ENCODE measurements at regions not wholly inside any gene's neighbourhood (a gene's known extent, or its start where the extent isn't known, plus 50 kb on each side); places are given as distances from the start of the nearest gene placed in this dataset.

GRCh38 chr16:5577463-5577862 lies 479.9 kb upstream of the EEF2KMT start:
- Histone ChIP-seq H3K27me3 (no peaks in the 10 kb centered on the region), H3K4me3 (no peak overlapping the region), H3K4me1 (no peaks in the 10 kb centered on the region), H3K36me3 (no peaks in the 10 kb centered on the region), H3K9me3 (no peaks in the 10 kb centered on the region), H3K27ac (no peak overlapping the region)
- TF ChIP-seq POLR2A (IDR thresholded peaks at IDR 0.05): no peak
- TF ChIP-seq CTCF (IDR thresholded peaks at IDR 0.05): no peak
- no peak for TF ChIP-seq POLR2AphosphoS5 (IDR thresholded peaks at IDR 0.05)
- TF ChIP-seq EP300 (IDR thresholded peaks at IDR 0.05): no peak
- ATAC-seq (ENCODE audit: low FRiP score in 2 of 2) (no peak), DNase-seq (no peak)
- 81 to 85% methylated on average over 5 of the region's 5 CpGs for WGBS, 2 donors

GRCh38 chr16:5575646-5576245 lies 478.2 kb upstream of the EEF2KMT start:
- 68 to 69% methylated on average over 3 of the region's 3 CpGs for WGBS, 2 donors

GRCh38 chr16:5575121-5575520 lies 477.5 kb upstream of the EEF2KMT start:
- WGBS, 2 donors: 87 to 90% methylated on average over 6 of the region's 6 CpGs
- TF ChIP-seq CTCF (IDR thresholded peaks at IDR 0.05): no peak
- no peak for TF ChIP-seq POLR2A (IDR thresholded peaks at IDR 0.05)
- TF ChIP-seq POLR2AphosphoS5 (IDR thresholded peaks at IDR 0.05): no peak
- TF ChIP-seq EP300 (IDR thresholded peaks at IDR 0.05): no peak

More at GRCh38 chr16:5575646-5576245, 478.2 kb upstream of the EEF2KMT start:
- no peak overlapping the region for H3K4me3 ChIP-seq
- no peak overlapping the region for H3K27ac ChIP-seq
- no peaks in the 10 kb centered on the region for H3K9me3 ChIP-seq
- no peak for ATAC-seq (ENCODE audit: low FRiP score in 2 of 2)
- no peaks in the 10 kb centered on the region for H3K36me3 ChIP-seq
- H3K27me3 ChIP-seq: no peaks in the 10 kb centered on the region
- TF ChIP-seq POLR2AphosphoS5 (IDR thresholded peaks at IDR 0.05) (no peak), EP300 (IDR thresholded peaks at IDR 0.05) (no peak), POLR2A (IDR thresholded peaks at IDR 0.05) (no peak), CTCF (IDR thresholded peaks at IDR 0.05) (no peak)
- no peak for DNase-seq
- no peaks in the 10 kb centered on the region for H3K4me1 ChIP-seq

GRCh38 chr16:5572056-5572455 lies 474.5 kb upstream of the EEF2KMT start:
- Histone ChIP-seq H3K4me3 (no peak overlapping the region), H3K36me3 (no peaks in the 10 kb centered on the region), H3K4me1 (no peaks in the 10 kb centered on the region), H3K27me3 (no peaks in the 10 kb centered on the region), H3K9me3 (no peaks in the 10 kb centered on the region), H3K27ac (no peak overlapping the region)
- 78 to 81% methylated on average over 2 of the region's 2 CpGs for WGBS, 2 donors
- no peak for ATAC-seq (ENCODE audit: low FRiP score in 2 of 2)
- TF ChIP-seq EP300 (IDR thresholded peaks at IDR 0.05): no peak
- TF ChIP-seq POLR2A (IDR thresholded peaks at IDR 0.05): no peak
- no peak for TF ChIP-seq CTCF (IDR thresholded peaks at IDR 0.05)
- TF ChIP-seq POLR2AphosphoS5 (IDR thresholded peaks at IDR 0.05): no peak
- DNase-seq: no peak

More at GRCh38 chr16:5575121-5575520, 477.5 kb upstream of the EEF2KMT start:
- Histone ChIP-seq H3K36me3 (no peaks in the 10 kb centered on the region), H3K9me3 (no peaks in the 10 kb centered on the region), H3K4me1 (no peaks in the 10 kb centered on the region), H3K27me3 (no peaks in the 10 kb centered on the region), H3K27ac (no peak overlapping the region), H3K4me3 (no peak overlapping the region)
- ATAC-seq (ENCODE audit: low FRiP score in 2 of 2) (no peak), DNase-seq (no peak)

GRCh38 chr16:5571446-5571845 lies 473.9 kb upstream of the EEF2KMT start:
- no peak for DNase-seq
- H3K27ac ChIP-seq: no peak overlapping the region
- no peak for ATAC-seq (ENCODE audit: low FRiP score in 2 of 2)
- no peak for TF ChIP-seq CTCF (IDR thresholded peaks at IDR 0.05)
- TF ChIP-seq POLR2A (IDR thresholded peaks at IDR 0.05): no peak
- no peak for TF ChIP-seq POLR2AphosphoS5 (IDR thresholded peaks at IDR 0.05)
- TF ChIP-seq EP300 (IDR thresholded peaks at IDR 0.05): no peak
- H3K36me3 ChIP-seq: no peaks in the 10 kb centered on the region
- H3K27me3 ChIP-seq: no peaks in the 10 kb centered on the region
- H3K4me1 ChIP-seq: no peaks in the 10 kb centered on the region
- H3K4me3 ChIP-seq: no peak overlapping the region
- H3K9me3 ChIP-seq: no peaks in the 10 kb centered on the region
- WGBS, 2 donors: 80 to 83% methylated on average over 8 of the region's 8 CpGs
